ENCODE measurements at regions not wholly inside any gene's neighbourhood (a gene's known extent, or its start where the extent isn't known, plus 50 kb on each side); places are given as distances from the start of the nearest gene placed in this dataset.

DNA sequence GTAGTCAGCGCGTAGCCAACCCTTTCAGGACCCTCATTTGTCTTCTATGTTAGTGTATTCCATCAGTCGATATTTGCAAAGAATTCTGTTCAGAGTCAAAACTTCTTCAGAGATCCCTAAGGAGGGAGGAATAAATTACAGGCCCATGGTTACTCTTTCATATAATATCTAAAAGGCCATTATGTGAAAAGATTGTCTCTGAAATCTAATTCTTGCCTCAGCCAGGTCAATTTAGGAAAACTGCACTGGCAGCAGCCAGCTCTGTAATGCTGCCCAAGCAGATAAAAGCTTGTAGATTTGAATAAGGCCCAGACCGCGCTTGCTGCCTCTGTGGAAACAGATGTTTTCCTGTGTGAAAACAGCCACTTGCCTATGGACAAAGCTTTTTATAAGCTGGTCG, 379.8 kb downstream of the CNTNAP4 start (continued):
- no peak for TF ChIP-seq ARID4B (CRISPR knock-in tag; IDR thresholded peaks at IDR 0.05; ENCODE audit: borderline replicate concordance)
- TF ChIP-seq, protein P1, sequence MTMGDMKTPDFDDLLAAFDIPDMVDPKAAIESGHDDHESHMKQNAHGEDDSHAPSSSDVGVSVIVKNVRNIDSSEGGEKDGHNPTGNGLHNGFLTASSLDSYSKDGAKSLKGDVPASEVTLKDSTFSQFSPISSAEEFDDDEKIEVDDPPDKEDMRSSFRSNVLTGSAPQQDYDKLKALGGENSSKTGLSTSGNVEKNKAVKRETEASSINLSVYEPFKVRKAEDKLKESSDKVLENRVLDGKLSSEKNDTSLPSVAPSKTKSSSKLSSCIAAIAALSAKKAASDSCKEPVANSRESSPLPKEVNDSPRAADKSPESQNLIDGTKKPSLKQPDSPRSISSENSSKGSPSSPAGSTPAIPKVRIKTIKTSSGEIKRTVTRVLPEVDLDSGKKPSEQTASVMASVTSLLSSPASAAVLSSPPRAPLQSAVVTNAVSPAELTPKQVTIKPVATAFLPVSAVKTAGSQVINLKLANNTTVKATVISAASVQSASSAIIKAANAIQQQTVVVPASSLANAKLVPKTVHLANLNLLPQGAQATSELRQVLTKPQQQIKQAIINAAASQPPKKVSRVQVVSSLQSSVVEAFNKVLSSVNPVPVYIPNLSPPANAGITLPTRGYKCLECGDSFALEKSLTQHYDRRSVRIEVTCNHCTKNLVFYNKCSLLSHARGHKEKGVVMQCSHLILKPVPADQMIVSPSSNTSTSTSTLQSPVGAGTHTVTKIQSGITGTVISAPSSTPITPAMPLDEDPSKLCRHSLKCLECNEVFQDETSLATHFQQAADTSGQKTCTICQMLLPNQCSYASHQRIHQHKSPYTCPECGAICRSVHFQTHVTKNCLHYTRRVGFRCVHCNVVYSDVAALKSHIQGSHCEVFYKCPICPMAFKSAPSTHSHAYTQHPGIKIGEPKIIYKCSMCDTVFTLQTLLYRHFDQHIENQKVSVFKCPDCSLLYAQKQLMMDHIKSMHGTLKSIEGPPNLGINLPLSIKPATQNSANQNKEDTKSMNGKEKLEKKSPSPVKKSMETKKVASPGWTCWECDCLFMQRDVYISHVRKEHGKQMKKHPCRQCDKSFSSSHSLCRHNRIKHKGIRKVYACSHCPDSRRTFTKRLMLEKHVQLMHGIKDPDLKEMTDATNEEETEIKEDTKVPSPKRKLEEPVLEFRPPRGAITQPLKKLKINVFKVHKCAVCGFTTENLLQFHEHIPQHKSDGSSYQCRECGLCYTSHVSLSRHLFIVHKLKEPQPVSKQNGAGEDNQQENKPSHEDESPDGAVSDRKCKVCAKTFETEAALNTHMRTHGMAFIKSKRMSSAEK (CRISPR knock-in tag; IDR thresholded peaks at IDR 0.05; ENCODE audit: borderline replicate concordance) = no peak

GRCh38 chr16:76661691-76662235, 384.6 kb downstream of the CNTNAP4 start:
- ChIA-PET CTCF (no interaction called here), POLR2A (no interaction called here)
- H3K36me3 Mint-ChIP-seq = peaks cover 8% of the 10 kb centered on the region
- H3K27ac Mint-ChIP-seq = no peak overlapping the region
- no peak for ATAC-seq
- H3K4me3 Mint-ChIP-seq = no peak overlapping the region
- DNase-seq (ENCODE audit: low spot score) = no peak
- H3K4me1 Mint-ChIP-seq = no peaks in the 10 kb centered on the region
- H3K27me3 Mint-ChIP-seq (ENCODE audit: low read depth) = no peaks in the 10 kb centered on the region; the same call in 1 of the 2 replicates
- peaks cover 49% of the 10 kb centered on the region for H3K9me3 Mint-ChIP-seq
- TF ChIP-seq NFYB (CRISPR knock-in tag; conservative IDR thresholded peaks at IDR 0.05; ENCODE audit: low read depth) (no peak), GABPB1 (CRISPR knock-in tag; IDR thresholded peaks at IDR 0.05) (no peak), NFE2L1 (CRISPR knock-in tag; IDR thresholded peaks at IDR 0.05) (no peak), ARID4B (CRISPR knock-in tag; IDR thresholded peaks at IDR 0.05; ENCODE audit: borderline replicate concordance) (no peak), JAZF1 (CRISPR knock-in tag; IDR thresholded peaks at IDR 0.05) (no peak), FOXP4 (CRISPR knock-in tag; IDR thresholded peaks at IDR 0.05) (no peak), ZNF425 (CRISPR knock-in tag; conservative IDR thresholded peaks at IDR 0.05) (no peak), SOX15 (CRISPR knock-in tag; IDR thresholded peaks at IDR 0.05) (no peak), ZNF263 (CRISPR knock-in tag; IDR thresholded peaks at IDR 0.05; ENCODE audit: low read depth) (no peak)
- TF ChIP-seq, protein P2, sequence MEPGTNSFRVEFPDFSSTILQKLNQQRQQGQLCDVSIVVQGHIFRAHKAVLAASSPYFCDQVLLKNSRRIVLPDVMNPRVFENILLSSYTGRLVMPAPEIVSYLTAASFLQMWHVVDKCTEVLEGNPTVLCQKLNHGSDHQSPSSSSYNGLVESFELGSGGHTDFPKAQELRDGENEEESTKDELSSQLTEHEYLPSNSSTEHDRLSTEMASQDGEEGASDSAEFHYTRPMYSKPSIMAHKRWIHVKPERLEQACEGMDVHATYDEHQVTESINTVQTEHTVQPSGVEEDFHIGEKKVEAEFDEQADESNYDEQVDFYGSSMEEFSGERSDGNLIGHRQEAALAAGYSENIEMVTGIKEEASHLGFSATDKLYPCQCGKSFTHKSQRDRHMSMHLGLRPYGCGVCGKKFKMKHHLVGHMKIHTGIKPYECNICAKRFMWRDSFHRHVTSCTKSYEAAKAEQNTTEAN (CRISPR knock-in tag; IDR thresholded peaks at IDR 0.05) = no peak
- TF ChIP-seq, protein P3, sequence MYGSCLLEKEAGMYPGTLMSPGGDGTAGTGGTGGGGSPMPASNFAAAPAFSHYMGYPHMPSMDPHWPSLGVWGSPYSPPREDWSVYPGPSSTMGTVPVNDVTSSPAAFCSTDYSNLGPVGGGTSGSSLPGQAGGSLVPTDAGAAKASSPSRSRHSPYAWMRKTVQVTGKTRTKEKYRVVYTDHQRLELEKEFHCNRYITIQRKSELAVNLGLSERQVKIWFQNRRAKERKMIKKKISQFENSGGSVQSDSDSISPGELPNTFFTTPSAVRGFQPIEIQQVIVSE (CRISPR knock-in tag; IDR thresholded peaks at IDR 0.05; ENCODE audit: borderline replicate concordance) = no peak
- TF ChIP-seq, protein P4, sequence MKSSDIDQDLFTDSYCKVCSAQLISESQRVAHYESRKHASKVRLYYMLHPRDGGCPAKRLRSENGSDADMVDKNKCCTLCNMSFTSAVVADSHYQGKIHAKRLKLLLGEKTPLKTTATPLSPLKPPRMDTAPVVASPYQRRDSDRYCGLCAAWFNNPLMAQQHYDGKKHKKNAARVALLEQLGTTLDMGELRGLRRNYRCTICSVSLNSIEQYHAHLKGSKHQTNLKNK (CRISPR knock-in tag; IDR thresholded peaks at IDR 0.05) = no peak

Measured in WTC11 (cell line).